ENCODE measurements at regions not wholly inside any gene's neighbourhood (a gene's known extent, or its start where the extent isn't known, plus 50 kb on each side); places are given as distances from the start of the nearest gene placed in this dataset.
A peak's percentile ranks its signal among the peaks of the same experiment; 100 is the strongest.

GRCh38 chr14:83217492-83217891, 1683.8 kb upstream of the SEL1L start:
- no peak overlapping the region for H3K27ac ChIP-seq (ENCODE audit: low read length)
- TF ChIP-seq CTCF (IDR thresholded peaks at IDR 0.05; ENCODE audit: poor library complexity, severe bottlenecking): no peak
- no peak for TF ChIP-seq REST (IDR thresholded peaks at IDR 0.05; ENCODE audit: borderline replicate concordance)
- TF ChIP-seq RAD21 (conservative IDR thresholded peaks at IDR 0.05): no peak
- TF ChIP-seq MXI1 (conservative IDR thresholded peaks at IDR 0.05; ENCODE audit: poor library complexity, severe bottlenecking): no peak
- TF ChIP-seq TAF1 (IDR thresholded peaks at IDR 0.05; ENCODE audit: low read depth): no peak
- no peak for TF ChIP-seq POLR2AphosphoS5 (IDR thresholded peaks at IDR 0.05)
- no peaks in the 10 kb centered on the region for H4K20me1 ChIP-seq (ENCODE audit: insufficient read depth)
- no peaks in the 10 kb centered on the region for H3K9me3 ChIP-seq (ENCODE audit: low read length)
- H3K79me2 ChIP-seq (replicated peaks; ENCODE audit: insufficient read depth, low read length): no peaks in the 10 kb centered on the region
- H3F3A ChIP-seq (ENCODE audit: insufficient read depth, low read length, poor library complexity, severe bottlenecking): no peaks in the 10 kb centered on the region
- H3K9ac ChIP-seq (ENCODE audit: low read length): no peak overlapping the region
- no peak overlapping the region for H2AFZ ChIP-seq (ENCODE audit: low read depth, low read length)
- no peaks in the 10 kb centered on the region for H3K9me2 ChIP-seq (ENCODE audit: insufficient read depth, low read length)
- no peaks in the 10 kb centered on the region for H3K27me3 ChIP-seq (ENCODE audit: insufficient read depth, low read depth, low read length)
- H3K36me3 ChIP-seq (ENCODE audit: insufficient read depth, low read length): no peaks in the 10 kb centered on the region
- H3K4me3 ChIP-seq (ENCODE audit: low read length): no peak overlapping the region
- H3K4me2 ChIP-seq (ENCODE audit: low read length): no peak overlapping the region

- H3K79me2 ChIP-seq (replicated peaks; ENCODE audit: insufficient read depth, low read length): no peaks in the 10 kb centered on the region
Measured at GRCh38 chr14:83247924-83248639, 1714.4 kb upstream of the SEL1L start.

More at GRCh38 chr14:83247924-83248639, 1714.4 kb upstream of the SEL1L start:
- H3K27me3 ChIP-seq (ENCODE audit: insufficient read depth, low read depth, low read length): no peaks in the 10 kb centered on the region
- H3K36me3 ChIP-seq (ENCODE audit: insufficient read depth, low read length): no peaks in the 10 kb centered on the region
- H2AFZ ChIP-seq (ENCODE audit: low read depth, low read length): no peak overlapping the region
- H3K9me3 ChIP-seq (ENCODE audit: low read length): no peaks in the 10 kb centered on the region
- peak overlapping the region; percentile 63 for H3K4me2 ChIP-seq (ENCODE audit: low read length)
- TF ChIP-seq SMC3 (conservative IDR thresholded peaks at IDR 0.05; ENCODE audit: poor library complexity): peak; percentile 14
- TF ChIP-seq EP300 (conservative IDR thresholded peaks at IDR 0.05; ENCODE audit: poor library complexity, severe bottlenecking): peak; percentile 86
- peak; percentile 26 for TF ChIP-seq RAD21 (conservative IDR thresholded peaks at IDR 0.05)
- TF ChIP-seq CTCF (IDR thresholded peaks at IDR 0.05; ENCODE audit: poor library complexity, severe bottlenecking): no peak
- TF ChIP-seq POLR2AphosphoS5 (IDR thresholded peaks at IDR 0.05): peak; percentile 87
- no peaks in the 10 kb centered on the region for H3K9me2 ChIP-seq (ENCODE audit: insufficient read depth, low read length)
- no peaks in the 10 kb centered on the region for H4K20me1 ChIP-seq (ENCODE audit: insufficient read depth)
- no peak overlapping the region for H3K27ac ChIP-seq (ENCODE audit: low read length)
- no peak overlapping the region for H3K9ac ChIP-seq (ENCODE audit: low read length)
- H3K4me3 ChIP-seq (ENCODE audit: low read length): peak overlapping the region; percentile 27
- H3F3A ChIP-seq (ENCODE audit: insufficient read depth, low read length, poor library complexity, severe bottlenecking): no peaks in the 10 kb centered on the region
